ENCODE measurements at regions not wholly inside any gene's neighbourhood (a gene's known extent, or its start where the extent isn't known, plus 50 kb on each side); places are given as distances from the start of the nearest gene placed in this dataset.

DNA sequence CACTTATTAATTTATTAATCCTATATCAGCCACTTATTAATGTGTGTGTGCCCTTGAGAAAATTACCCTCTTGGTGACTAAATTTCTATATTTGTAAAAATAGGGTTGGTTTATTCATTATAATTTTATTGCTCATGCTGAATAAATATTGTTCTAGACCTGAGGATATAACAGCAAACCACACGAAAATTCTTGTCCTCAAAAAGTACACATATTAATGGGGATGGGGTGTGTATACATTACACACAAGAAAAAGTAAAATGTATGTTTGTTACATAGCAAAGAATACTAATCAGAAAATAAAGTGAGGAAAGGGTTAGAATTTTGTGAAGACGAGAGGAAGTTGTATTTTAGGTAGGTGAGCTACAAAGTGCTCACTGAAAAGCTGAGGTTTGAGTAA is 1068.9 kb upstream of the RAG2 start:
- TF ChIP-seq, protein P1, sequence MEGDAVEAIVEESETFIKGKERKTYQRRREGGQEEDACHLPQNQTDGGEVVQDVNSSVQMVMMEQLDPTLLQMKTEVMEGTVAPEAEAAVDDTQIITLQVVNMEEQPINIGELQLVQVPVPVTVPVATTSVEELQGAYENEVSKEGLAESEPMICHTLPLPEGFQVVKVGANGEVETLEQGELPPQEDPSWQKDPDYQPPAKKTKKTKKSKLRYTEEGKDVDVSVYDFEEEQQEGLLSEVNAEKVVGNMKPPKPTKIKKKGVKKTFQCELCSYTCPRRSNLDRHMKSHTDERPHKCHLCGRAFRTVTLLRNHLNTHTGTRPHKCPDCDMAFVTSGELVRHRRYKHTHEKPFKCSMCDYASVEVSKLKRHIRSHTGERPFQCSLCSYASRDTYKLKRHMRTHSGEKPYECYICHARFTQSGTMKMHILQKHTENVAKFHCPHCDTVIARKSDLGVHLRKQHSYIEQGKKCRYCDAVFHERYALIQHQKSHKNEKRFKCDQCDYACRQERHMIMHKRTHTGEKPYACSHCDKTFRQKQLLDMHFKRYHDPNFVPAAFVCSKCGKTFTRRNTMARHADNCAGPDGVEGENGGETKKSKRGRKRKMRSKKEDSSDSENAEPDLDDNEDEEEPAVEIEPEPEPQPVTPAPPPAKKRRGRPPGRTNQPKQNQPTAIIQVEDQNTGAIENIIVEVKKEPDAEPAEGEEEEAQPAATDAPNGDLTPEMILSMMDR (IDR thresholded peaks at IDR 0.05; ENCODE audit: insufficient read depth, low read length) = no peak
- TF ChIP-seq, protein P2, sequence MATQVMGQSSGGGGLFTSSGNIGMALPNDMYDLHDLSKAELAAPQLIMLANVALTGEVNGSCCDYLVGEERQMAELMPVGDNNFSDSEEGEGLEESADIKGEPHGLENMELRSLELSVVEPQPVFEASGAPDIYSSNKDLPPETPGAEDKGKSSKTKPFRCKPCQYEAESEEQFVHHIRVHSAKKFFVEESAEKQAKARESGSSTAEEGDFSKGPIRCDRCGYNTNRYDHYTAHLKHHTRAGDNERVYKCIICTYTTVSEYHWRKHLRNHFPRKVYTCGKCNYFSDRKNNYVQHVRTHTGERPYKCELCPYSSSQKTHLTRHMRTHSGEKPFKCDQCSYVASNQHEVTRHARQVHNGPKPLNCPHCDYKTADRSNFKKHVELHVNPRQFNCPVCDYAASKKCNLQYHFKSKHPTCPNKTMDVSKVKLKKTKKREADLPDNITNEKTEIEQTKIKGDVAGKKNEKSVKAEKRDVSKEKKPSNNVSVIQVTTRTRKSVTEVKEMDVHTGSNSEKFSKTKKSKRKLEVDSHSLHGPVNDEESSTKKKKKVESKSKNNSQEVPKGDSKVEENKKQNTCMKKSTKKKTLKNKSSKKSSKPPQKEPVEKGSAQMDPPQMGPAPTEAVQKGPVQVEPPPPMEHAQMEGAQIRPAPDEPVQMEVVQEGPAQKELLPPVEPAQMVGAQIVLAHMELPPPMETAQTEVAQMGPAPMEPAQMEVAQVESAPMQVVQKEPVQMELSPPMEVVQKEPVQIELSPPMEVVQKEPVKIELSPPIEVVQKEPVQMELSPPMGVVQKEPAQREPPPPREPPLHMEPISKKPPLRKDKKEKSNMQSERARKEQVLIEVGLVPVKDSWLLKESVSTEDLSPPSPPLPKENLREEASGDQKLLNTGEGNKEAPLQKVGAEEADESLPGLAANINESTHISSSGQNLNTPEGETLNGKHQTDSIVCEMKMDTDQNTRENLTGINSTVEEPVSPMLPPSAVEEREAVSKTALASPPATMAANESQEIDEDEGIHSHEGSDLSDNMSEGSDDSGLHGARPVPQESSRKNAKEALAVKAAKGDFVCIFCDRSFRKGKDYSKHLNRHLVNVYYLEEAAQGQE (IDR thresholded peaks at IDR 0.05; ENCODE audit: insufficient replicate concordance, low read depth) = no peak

Measured in HL-60 (cell line).